Fibroblast of the conjunctiva (primary cell): ENCODE measurements at regions not wholly inside any gene's neighbourhood (a gene's known extent, or its start where the extent isn't known, plus 50 kb on each side); places are given as distances from the start of the nearest gene placed in this dataset.
"Not testable (repeated sequence)": the region's sequence is repeated elsewhere in the genome, so short reads cannot be mapped to it uniquely, and the experiment has no call there.

Experiments
- DNase-seq: peaks from one replicate; pipeline ENCODE4 v3.0.0-alpha.2; 2010; ENCODE audit warnings: low read depth

DNA sequence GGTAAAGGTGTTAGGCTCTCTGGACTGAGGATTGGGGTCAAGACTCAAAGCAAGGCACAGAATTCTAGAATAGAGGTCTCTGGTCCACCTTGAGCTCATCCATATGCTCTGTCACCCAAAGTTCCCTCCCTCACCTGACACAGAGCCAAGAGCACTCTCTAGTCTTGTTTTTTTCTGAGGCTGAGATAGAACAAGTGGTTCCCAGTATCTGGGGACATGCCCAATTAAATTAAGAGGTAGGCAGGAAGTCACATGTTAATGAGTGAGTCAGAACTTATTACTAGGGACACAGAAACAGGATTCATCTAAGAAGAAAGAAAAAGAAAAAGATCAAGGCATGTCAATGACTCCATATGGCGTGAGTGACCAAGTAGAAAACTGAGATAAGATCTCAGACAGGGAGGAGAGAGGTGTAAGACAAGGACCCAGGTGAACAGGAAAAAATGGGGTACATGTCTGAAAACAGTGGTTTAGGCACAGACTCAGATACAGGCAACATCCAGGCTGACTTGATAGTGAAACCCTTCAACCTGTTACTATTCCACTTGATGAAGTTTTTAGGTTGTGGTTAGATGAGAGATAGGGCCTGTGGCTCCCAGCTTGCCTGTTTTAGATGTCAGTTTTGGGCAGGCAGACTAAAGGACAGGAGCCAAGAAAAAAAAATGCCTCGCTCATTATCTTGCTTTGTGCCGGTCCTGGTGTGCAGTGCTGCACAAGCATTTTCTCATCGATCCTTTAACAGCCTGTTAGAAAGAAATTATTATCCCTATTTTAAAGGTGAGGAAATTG is 609.9 kb downstream of the CCSER2 start:
- no peak for DNase-seq

DNA sequence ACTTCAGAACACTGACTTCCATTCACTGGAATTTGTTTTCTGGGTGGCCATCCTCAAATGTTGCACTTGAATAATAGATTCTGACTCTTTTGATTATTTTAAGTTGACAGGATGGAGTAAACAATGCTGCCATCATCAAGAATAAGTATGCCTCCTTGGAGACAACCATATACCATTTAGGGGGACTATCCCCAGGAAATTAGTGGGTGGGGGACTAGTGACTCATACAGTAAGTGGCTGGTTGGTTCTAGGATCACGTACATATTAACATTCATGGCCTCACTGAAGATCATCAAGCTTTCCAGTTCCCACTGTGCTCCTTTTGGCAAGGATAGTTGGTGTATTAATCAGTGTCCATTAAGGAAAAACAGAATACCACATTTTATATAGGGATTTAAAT is 615.2 kb downstream of the CCSER2 start:
- no peak for DNase-seq

DNA sequence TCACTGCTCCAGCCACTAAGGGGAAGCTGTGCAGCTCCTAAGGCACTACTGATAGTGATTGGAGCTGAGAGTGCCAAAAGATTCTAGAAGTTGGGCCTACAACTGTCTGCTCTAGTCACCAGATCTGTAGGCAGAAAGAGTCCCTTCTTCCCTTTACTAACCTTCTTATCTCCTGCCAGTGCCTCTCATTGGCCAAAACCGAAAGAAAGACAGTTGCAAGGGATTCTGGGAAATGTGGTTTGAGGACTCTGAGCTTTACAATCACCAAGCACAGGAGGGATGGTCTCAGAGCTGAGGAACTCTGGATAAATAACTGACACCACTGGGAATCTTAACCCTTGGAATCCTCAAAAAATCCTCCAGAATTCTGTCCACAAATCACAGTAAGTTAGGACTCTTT is 615.8 kb downstream of the CCSER2 start:
- no peak for DNase-seq

DNA sequence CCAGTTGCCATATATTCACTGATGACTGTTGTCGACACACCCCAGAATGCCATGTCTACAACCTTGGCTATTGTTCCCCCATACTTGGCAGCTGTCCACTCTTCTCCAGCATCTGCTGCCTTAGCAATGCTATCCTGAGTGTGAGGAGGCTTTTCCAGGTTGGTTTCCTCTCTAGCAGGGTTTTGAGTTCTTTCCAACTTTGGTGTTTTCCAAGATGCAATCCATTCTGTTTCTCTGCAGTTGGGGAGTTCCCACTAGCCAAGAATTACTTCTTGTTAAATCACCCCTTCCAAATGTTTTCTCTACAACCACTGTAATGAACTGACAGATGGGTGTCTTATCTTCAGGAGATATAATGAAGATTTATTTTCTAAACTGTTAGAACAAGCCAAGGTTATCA is 617.4 kb downstream of the CCSER2 start:
- no peak for DNase-seq

DNA sequence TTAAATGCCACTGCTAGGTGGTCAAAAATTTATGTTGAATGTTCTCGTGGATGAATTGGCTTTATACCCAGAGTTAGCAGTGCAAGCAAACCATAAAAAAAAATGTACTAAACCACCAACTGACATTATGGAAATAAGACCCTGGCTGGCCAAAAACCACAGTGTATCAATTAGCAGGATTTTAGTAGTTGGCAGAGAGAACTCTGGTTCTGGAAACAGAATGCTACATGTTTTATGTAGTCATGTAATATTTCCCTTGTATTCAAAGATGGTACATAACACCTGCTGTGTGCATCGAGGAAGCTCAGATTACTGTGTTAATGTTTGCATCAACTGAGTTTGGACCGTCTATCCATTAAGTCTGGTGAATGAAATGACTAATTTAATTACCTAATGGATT is 618.5 kb downstream of the CCSER2 start:
- DNase-seq: no peak

DNA sequence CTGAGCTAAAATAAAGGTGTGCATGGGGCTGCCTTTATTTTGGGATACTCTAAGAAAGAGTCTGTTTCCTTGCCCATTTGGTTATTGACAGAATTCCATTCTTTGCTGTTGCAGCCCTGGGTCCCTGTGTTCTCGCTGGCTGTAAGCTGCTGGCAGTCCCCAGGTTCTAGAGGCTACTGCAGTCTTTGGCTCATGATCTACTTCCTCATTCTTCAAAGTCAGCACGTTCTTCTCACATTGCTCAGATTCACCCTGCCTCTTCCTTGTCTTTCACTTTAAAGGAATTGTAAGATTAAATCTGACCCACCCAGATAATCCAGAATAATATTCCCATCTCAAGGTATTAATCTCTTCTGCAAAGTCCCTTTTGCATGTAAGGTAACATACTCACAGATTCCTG is 620.3 kb downstream of the CCSER2 start:
- no peak for DNase-seq

DNA sequence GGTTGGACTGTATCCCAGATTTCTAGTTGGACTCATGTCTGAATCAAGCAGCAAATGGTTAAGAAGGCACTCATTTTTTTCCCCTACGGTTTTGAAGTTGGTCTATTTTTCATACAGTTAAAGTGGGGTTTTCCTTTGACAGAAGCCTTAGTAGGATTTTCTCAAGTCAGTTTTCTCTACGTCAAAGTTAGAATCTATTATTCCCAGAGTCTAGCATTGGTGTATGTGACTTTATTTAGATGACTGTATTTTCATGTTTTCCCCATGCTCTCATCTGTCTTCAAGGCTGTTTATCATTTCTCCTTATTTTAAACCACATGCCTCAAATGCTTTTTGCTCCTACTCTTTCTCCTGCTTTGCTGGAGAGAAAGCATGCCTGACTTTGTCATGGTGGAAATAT is 623.2 kb downstream of the CCSER2 start:
- no peak for DNase-seq

DNA sequence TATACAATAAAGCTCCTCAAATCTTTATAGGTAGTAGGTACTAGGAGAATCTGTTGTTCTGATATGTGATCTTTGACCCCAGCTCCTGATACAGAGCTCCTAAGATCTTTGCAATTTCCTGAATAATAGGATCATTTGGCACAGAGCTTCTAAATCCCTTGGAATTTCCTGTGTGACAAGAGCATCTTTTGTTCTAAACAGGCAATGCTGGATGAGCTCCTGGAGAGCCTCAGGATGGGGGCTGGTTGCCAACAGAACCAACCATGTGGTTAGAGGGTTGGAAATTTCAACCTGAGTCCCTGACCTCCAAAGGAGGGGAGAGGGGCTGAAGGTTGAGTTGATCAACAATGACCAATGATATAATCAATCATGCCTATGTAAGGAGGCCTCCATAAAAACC is 629.0 kb downstream of the CCSER2 start:
- DNase-seq: no peak

DNA sequence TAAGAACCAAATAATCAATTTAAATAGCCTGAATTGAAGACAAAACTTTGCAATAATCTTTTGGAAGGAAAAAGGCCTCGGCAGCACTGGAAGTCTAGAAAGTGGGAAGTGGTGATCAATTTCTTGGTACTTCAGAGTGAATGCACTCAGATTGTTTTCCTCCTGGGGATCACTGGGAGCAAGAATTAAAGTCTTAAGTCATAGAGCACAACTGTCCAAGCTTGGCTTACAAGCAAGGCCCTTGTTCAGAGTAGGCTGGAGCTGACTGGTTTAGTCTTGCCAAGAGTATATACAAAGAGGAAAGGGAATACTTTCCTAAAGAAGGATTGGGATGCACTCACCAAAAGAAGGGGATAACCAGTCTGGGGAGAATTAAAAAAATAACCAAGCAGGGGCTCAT is 637.1 kb downstream of the CCSER2 start:
- DNase-seq: no peak

DNA sequence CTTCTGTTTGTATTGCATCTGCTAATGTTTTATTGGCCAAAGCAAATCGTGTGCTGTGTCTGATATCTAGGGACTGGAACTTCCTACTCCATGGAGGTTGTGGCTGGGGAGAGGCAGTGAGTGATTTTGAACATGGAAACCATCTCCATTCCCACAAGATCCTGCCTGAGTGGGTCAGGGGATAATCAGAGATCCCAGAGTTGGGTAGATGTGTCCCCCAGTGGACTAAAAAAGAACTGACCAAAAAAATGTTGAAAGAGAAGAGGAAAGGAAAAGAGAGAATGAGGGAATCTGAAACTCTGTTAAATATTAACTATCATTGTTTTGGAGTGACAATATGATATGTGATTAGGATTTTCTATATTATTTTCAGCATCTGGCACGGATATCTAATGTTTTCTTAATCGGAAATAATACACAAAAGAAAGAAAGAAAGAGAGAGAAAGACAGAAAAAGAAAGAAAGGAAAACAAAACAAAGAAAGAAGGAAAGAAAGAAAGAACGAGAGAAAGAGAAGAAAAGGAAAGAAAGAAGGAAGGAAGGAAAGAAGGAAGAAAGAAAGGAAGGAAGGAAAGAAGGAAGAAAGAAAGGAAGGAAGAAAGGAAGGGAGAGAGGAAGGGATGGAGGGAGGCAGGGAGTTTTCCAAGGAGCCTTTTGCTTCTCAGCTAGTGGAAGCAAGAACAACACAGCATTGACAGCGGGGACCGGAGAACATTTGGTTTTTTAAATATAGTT is 638.5 kb downstream of the CCSER2 start:
- no peak for DNase-seq

DNA sequence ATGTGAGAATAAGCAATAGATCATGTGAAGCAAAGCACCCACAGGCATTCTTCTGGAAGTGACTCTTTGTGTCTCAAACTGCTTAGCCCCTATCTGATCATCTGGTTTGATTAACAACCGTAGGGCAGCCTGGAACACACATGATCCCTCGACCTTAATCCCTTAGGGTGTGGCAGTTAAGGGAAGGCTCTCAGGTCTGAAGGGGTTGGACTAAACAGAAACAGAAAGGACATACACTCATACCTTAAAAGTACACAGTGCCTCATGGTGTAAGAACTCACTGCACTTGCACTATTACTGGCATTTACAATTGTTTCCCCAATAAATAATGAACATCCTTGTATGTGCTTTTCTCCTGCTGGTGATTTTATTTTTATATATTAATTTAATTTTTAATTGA is 640.9 kb downstream of the CCSER2 start:
- not testable (repeated sequence) for DNase-seq

DNA sequence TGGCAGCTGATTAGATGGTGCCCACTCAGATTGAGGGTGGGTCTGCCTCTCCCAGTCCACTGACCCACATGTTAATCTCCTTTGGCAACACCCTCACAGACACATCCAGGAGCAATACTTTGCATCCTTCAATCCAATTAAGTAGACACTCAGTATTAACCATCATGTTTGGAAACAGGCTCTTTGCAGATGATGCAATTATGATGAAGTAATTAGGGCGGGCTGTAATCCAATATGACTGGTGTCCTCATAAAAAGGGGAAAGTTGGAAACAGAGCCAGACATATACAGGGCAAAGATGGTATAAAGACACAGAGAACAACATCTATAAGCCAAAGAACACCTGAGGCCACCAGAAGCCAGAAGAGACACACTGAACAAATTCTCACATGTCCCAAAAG is 658.6 kb downstream of the CCSER2 start:
- no peak for DNase-seq

DNA sequence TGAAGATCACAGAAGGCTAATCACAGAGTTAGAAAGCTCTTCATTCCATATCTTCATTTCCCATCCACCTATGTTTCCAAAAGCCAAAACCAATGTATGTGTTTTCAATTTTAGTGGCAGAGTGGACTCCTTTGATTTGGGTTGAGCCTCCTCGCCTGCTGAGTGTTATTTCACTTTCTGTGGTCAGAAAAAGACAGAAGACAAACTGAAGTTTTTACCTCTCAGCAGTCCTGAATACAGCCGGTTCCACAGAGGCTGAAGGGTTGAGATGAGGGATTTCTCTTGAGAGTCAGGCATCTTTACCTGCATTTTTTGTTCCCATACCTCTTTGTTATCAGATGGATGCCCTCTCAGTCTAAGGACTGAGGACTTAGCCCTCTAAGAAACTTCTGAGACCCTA is 659.6 kb downstream of the CCSER2 start:
- no peak for DNase-seq

DNA sequence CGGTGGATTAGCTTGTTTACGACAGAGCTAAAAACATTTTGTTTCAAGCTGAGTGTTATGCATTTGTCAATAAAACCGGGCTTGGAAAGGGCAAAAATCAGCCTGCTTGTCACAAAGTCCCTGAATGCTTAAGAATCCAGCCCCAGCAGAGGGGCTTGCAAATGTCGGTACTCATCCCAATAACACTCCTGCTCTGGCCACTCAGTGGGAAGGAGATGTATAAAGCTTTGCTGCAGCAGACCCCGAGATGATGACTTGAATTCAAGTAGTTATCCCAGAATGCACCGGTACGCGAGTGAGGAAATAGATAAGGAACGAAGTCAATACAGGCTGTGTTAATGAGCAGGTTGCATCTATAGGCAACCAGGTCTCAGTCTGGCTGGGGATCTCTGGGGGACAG is 662.3 kb downstream of the CCSER2 start:
- DNase-seq: no peak

DNA sequence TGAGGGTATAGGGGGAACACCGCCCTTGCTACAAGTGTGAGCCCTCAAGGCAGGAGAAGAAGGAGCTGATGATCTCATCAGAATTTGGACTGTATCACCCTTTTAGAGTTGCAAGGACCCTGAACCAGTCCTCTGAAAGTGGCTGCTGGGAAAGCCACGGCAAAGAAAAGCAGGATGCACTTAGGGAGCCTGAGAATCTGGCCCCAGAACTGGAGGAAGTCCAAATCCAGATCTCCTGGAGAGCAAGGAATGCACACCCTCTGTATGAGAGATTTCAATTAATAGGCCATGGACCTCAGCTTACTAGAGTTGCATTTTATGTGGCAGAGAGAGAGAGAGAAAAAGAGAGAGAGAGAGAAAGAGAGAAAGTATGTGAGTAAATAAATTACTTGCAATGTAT is 662.9 kb downstream of the CCSER2 start:
- DNase-seq: no peak

DNA sequence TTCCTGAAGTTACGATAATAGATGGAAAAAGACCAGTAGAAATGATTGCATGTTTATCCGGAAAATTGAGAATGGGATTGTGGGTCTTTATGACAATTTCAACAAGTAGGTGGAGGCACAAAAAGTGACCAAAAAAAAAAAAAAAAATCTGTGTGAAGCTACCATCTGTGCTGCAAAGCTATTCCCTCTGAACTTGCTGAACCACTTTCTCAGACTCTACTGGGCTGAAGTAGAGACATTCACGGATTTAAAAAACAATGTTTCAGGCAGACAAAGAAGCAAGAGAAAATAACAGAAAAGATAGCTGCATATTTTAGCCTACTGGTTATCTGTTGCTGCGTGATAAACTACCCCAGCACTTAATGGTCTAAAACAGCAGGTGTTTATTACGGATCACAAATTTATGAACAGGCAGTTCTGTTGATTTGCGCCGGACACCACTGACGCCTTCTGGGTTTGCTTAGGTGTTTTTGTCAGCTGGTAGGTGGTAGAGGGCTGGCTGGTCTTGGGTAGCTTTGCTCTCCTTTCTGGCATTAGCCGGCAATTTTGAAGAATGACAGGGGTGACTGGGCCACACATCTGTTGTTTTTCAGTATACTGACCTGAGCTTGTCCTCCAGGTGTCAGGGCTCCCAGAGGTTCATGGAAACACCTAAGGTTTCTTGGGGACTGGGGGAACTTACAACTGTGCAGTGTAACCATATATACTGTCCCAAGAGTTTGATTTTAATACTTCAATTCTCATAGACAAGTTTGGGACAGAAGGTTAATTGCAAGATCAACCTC is 665.1 kb downstream of the CCSER2 start:
- no peak for DNase-seq

DNA sequence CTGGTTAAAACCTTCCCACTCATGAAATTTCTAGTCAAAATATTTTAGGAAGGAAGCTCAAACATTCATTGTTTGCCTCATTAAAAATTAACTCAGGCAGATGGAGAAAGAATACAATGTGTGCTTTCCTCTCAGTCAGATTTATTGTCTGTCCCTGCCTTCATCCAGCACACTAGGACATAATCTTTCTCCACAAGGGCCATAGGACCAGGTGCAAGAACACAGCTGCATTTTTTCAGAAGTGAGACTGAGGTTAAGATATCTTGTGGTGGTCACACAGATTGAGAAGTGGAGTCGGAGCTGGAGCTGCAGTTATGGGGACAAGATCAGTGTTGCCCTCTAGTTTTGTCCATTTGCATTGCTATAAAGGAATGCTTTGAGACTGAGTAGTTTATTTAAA is 666.3 kb downstream of the CCSER2 start:
- no peak for DNase-seq

DNA sequence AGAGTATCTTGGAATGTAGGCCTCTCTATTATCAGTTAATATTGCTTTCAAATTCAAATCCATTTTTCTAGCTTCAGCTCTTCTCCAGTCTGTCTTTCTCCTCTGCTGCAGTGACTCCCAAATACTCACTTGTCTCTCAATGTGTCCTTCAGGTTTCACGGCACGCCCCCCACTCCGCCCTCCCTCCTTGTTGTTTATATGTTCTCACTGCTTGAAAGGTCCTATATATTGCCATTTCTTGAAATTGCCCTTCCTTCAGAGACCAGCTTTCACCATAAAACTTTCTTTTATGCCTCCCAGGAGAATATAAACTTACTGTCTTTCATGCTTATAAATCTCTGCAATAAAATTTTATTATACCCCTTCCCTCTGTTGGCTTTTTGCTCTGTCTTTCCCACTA is 668.2 kb downstream of the CCSER2 start:
- no peak for DNase-seq

DNA sequence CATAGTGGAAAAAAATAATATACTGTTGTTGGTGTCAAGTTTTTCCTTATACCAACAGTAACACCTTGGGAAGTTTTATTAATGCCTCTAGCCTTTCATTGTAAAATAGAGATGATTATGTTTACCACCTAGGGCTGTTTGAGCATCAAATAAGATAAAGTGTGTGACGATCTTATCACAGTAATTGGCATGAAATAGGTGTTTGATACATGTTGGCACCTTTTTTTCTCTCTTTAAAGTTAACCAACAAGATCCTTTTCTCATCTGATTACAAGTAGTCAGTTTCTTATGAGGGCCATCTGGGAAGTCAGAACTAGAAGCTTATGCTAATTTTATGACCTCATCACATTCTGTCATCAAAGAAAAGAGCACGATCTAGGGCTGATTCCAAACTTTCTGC is 669.5 kb downstream of the CCSER2 start:
- DNase-seq: no peak

DNA sequence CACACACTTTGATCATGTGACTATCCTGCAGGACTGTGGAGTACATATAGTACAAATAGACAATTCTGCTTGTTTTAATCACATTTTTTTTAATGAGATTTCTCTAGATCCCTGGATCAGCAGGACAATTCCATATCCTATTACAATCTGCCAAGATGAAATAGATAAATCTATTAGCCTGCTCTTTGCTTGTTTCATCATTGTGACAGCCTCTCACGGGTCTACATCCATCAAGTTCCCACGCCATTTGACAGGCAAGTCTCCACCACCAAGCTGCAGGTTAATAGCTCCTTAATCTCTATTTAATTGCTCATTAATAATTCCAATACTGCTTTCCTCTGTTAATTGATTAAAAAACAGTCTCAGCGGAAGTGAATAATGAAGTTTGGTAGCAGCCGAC is 671.5 kb downstream of the CCSER2 start:
- DNase-seq: no peak

DNA sequence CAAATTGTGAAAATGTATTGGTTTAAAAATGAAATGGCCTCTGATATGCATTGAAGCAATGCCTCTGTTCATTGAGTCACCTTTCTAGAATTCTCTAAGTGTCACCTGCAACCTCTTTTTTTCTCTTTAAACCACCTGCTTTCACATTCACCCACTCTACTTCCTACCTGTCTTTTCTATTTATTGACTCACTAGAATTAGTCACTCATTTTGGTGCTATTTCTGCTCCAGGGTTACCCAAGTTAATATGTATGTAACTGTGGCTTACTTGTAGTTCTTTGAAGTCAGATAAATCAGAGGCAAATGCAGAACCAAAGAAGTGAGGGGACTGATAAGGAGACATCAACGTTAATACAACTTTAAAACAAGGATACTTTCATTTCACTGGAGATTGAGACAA is 674.7 kb downstream of the CCSER2 start:
- DNase-seq: no peak

DNA sequence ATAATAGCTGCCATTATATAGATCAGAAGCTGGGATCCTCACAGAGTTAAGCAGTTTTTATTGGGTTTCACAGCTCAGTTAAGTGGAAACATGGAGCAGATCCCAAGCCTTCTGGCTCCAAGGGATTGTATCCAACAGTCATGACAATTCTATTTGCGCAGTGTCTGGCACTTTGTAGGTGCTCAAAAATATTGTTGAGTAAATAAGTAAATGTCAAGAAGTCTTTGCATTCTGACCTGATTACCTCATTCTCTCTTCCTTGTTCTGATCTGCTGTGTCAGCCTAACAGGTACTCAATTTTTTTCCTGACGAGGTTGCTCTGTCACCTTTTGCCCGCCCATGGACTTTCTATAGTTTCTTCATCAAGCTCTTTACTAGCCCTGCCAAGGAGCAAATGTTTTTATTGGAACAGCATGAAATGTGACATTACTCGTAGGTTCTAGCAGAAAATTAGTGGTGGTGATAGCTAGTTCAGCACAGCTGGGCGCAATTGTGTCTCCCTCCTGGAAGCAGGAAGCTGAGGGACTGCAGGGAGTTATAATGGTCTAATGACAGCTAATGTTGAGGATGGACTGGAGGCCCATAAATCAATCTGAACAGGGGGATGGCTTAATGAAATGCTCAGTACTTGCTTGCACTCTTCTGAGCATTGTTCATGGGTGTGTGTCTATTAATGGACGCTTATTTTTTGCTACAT is 680.2 kb downstream of the CCSER2 start:
- DNase-seq: no peak
